ENCODE measurements at regions not wholly inside any gene's neighbourhood (a gene's known extent, or its start where the extent isn't known, plus 50 kb on each side); places are given as distances from the start of the nearest gene placed in this dataset.

- no peak for ATAC-seq (ENCODE audit: poor library complexity)
- DNase-seq: no peak
- intact Hi-C loops (cut with DNase I): no loop called here
Measured at GRCh38 chr15:47529241-47529640, 188.1 kb upstream of the SEMA6D start.

GRCh38 chr15:47534673-47535072, 182.6 kb upstream of the SEMA6D start:
- intact Hi-C loops (cut with DNase I): no loop called here
- no peak for ATAC-seq (ENCODE audit: poor library complexity)
- no peak for DNase-seq

- no peak for DNase-seq
- no peak for ATAC-seq (ENCODE audit: poor library complexity)
- intact Hi-C loops (cut with DNase I): no loop called here
Measured at GRCh38 chr15:47541562-47541961, 175.7 kb upstream of the SEMA6D start.

- DNase-seq (no peak), ATAC-seq (ENCODE audit: poor library complexity) (no peak)
- intact Hi-C loops (cut with DNase I): no loop called here
Measured at GRCh38 chr15:47542312-47542989, 174.9 kb upstream of the SEMA6D start.

- DNase-seq (no peak), ATAC-seq (ENCODE audit: poor library complexity) (no peak)
- intact Hi-C loops (cut with DNase I): no loop called here
Measured at GRCh38 chr15:47548231-47548630, 169.1 kb upstream of the SEMA6D start.

- intact Hi-C loops (cut with DNase I): no loop called here
- DNase-seq: no peak
- ATAC-seq (ENCODE audit: poor library complexity): no peak
Measured at GRCh38 chr15:47548986-47549385, 168.3 kb upstream of the SEMA6D start.

- intact Hi-C loops (cut with DNase I): no loop called here
- ATAC-seq (ENCODE audit: poor library complexity) (no peak), DNase-seq (no peak)
Measured at GRCh38 chr15:47551079-47551478, 166.2 kb upstream of the SEMA6D start.

- ATAC-seq (ENCODE audit: poor library complexity): no peak
- intact Hi-C loops (cut with DNase I): no loop called here
- no peak for DNase-seq
Measured at GRCh38 chr15:47551546-47551945, 165.8 kb upstream of the SEMA6D start.

GRCh38 chr15:47552978-47553608, 164.2 kb upstream of the SEMA6D start:
- ATAC-seq (ENCODE audit: poor library complexity): no peak
- intact Hi-C loops (cut with DNase I): no loop called here
- no peak for DNase-seq

- ATAC-seq (ENCODE audit: poor library complexity) (no peak), DNase-seq (no peak)
- intact Hi-C loops (cut with DNase I): no loop called here
Measured at GRCh38 chr15:47553947-47554346, 163.4 kb upstream of the SEMA6D start.

- intact Hi-C loops (cut with DNase I): no loop called here
- ATAC-seq (ENCODE audit: poor library complexity) (no peak), DNase-seq (no peak)
Measured at GRCh38 chr15:47561102-47561501, 156.2 kb upstream of the SEMA6D start.

- intact Hi-C loops (cut with DNase I): no loop called here
- no peak for ATAC-seq (ENCODE audit: poor library complexity)
Measured at GRCh38 chr15:47565949-47566348, 151.4 kb upstream of the SEMA6D start.

GRCh38 chr15:47566610-47567009, 150.7 kb upstream of the SEMA6D start:
- intact Hi-C loops (cut with DNase I): no loop called here
- DNase-seq: no peak
- no peak for ATAC-seq (ENCODE audit: poor library complexity)

More at GRCh38 chr15:47565949-47566348, 151.4 kb upstream of the SEMA6D start:
- no peak for DNase-seq

GRCh38 chr15:47568030-47568429, 149.3 kb upstream of the SEMA6D start:
- ATAC-seq (ENCODE audit: poor library complexity): no peak
- no peak for DNase-seq
- intact Hi-C loops (cut with DNase I): no loop called here

GRCh38 chr15:47570044-47570443, 147.3 kb upstream of the SEMA6D start:
- intact Hi-C loops (cut with DNase I): no loop called here
- ATAC-seq (ENCODE audit: poor library complexity): no peak
- DNase-seq: no peak

GRCh38 chr15:47570451-47570850, 146.9 kb upstream of the SEMA6D start:
- intact Hi-C loops (cut with DNase I): no loop called here
- no peak for ATAC-seq (ENCODE audit: poor library complexity)

GRCh38 chr15:47570881-47571640, 146.2 kb upstream of the SEMA6D start:
- ATAC-seq (ENCODE audit: poor library complexity) (no peak), DNase-seq (no peak)
- intact Hi-C loops (cut with DNase I): no loop called here

More at GRCh38 chr15:47570451-47570850, 146.9 kb upstream of the SEMA6D start:
- no peak for DNase-seq

- no peak for ATAC-seq (ENCODE audit: poor library complexity)
- DNase-seq: no peak
- intact Hi-C loops (cut with DNase I): no loop called here
Measured at GRCh38 chr15:47573673-47574072, 143.6 kb upstream of the SEMA6D start.

- no peak for ATAC-seq (ENCODE audit: poor library complexity)
- intact Hi-C loops (cut with DNase I): no loop called here
- DNase-seq: no peak
Measured at GRCh38 chr15:47577000-47577399, 140.3 kb upstream of the SEMA6D start.

- ATAC-seq (ENCODE audit: poor library complexity) (no peak), DNase-seq (no peak)
- intact Hi-C loops (cut with DNase I): no loop called here
Measured at GRCh38 chr15:47577461-47577860, 139.8 kb upstream of the SEMA6D start.

Data from Right ventricle myocardium superior (tissue), 1 donor.